H9 (cell line): ENCODE measurements at regions not wholly inside any gene's neighbourhood (a gene's known extent, or its start where the extent isn't known, plus 50 kb on each side); places are given as distances from the start of the nearest gene placed in this dataset.

ENCODE experiments used
- DNase-seq: peaks from one replicate; pipeline ENCODE4 v3.0.0-alpha.2; 2017
- H2AFZ ChIP-seq: one replicate; pipeline ENCODE4 v1.6.1; 2013; ENCODE audit warnings: mild to moderate bottlenecking, low read length, control low read depth, moderate library complexity
- H2AK5ac ChIP-seq: 2 replicates; pipeline ENCODE4 v1.6.1; 2013; ENCODE audit warnings: low read length, control low read depth, mixed read lengths; ENCODE audit not compliant: insufficient read length
- H2BK120ac ChIP-seq: one replicate; pipeline ENCODE4 v1.6.1; 2013; ENCODE audit warnings: low read depth, mild to moderate bottlenecking, low read length, control low read depth, inconsistent platforms; ENCODE audit not compliant: poor library complexity, severe bottlenecking
- H2BK12ac ChIP-seq: 2 replicates; pipeline ENCODE4 v1.6.1; 2013; ENCODE audit warnings: low read length, control low read depth, mixed read lengths, low read depth; ENCODE audit not compliant: insufficient read length
- H2BK15ac ChIP-seq: 2 replicates; pipeline ENCODE4 v1.6.1; 2013; ENCODE audit warnings: low read depth, low read length, control low read depth
- H2BK20ac ChIP-seq: one replicate; pipeline ENCODE4 v1.6.1; 2013; ENCODE audit warnings: low read depth, mild to moderate bottlenecking, low read length, control low read depth, inconsistent platforms; ENCODE audit not compliant: poor library complexity, severe bottlenecking
- H2BK5ac ChIP-seq: 2 replicates; pipeline ENCODE4 v1.6.1; 2013; ENCODE audit warnings: low read length, control low read depth, mixed read lengths; ENCODE audit not compliant: insufficient read length
- H3K14ac ChIP-seq: 2 replicates; pipeline ENCODE4 v1.6.1; 2013; ENCODE audit warnings: low read length, control low read depth; ENCODE audit not compliant: insufficient read depth
- H3K18ac ChIP-seq: 2 replicates; pipeline ENCODE4 v1.6.1; 2013; ENCODE audit warnings: low read depth, mild to moderate bottlenecking, mixed read lengths, low read length, control low read depth; ENCODE audit not compliant: insufficient read length
- H3K23ac ChIP-seq: 2 replicates; pipeline ENCODE4 v1.6.1; 2013; ENCODE audit warnings: low read length, control low read depth, mixed read lengths, low read depth; ENCODE audit not compliant: insufficient read length
- H3K23me2 ChIP-seq: 2 replicates; pipeline ENCODE4 v1.6.1; 2013; ENCODE audit warnings: low read depth, mild to moderate bottlenecking, mixed read lengths, low read length, control low read depth; ENCODE audit not compliant: insufficient read length, poor library complexity, severe bottlenecking
- H3K27ac ChIP-seq: 2 replicates; pipeline ENCODE4 v1.5.1; 2013; ENCODE audit warnings: low read length, control low read depth, mixed read lengths, low read depth; ENCODE audit not compliant: insufficient read length
- H3K27me3 ChIP-seq: 2 replicates; pipeline ENCODE4 v1.6.1; 2013; ENCODE audit warnings: low read length, control low read depth, inconsistent platforms; ENCODE audit not compliant: insufficient read depth
- H3K4ac ChIP-seq: 2 replicates; pipeline ENCODE4 v1.6.1; 2013; ENCODE audit warnings: low read depth, mild to moderate bottlenecking, control low read depth, inconsistent platforms, low read length, moderate library complexity
- H3K4me1 ChIP-seq: 2 replicates; pipeline ENCODE4 v1.6.1; 2013; ENCODE audit warnings: low read length, control low read depth, inconsistent platforms; ENCODE audit not compliant: insufficient read depth
- H3K4me2 ChIP-seq: 2 replicates; pipeline ENCODE4 v1.6.1; 2013; ENCODE audit warnings: low read length, control low read depth, mixed read lengths; ENCODE audit not compliant: insufficient read length, insufficient read depth
- H3K56ac ChIP-seq: 2 replicates; pipeline ENCODE4 v1.6.1; 2013; ENCODE audit warnings: low read depth, mild to moderate bottlenecking, mixed read lengths, low read length, control low read depth; ENCODE audit not compliant: insufficient read length
- H3K79me1 ChIP-seq: 2 replicates; pipeline ENCODE4 v1.6.1; 2013; ENCODE audit warnings: low read depth, mild to moderate bottlenecking, moderate library complexity, low read length, control low read depth, inconsistent platforms; ENCODE audit not compliant: insufficient read depth, poor library complexity, severe bottlenecking
- H3K79me2 ChIP-seq: 2 replicates; pipeline ENCODE4 v1.6.1; 2013; ENCODE audit warnings: low read length, control low read depth, inconsistent platforms; ENCODE audit not compliant: insufficient read depth
- H3K9ac ChIP-seq: 2 replicates; pipeline ENCODE4 v1.6.1; 2013; ENCODE audit warnings: low read length, control low read depth, mixed read lengths; ENCODE audit not compliant: insufficient read length; ENCODE audit errors: extremely low read depth
- H3K9me3 ChIP-seq: one replicate; pipeline ENCODE4 v1.6.1; 2013; ENCODE audit warnings: low read depth, low read length, inconsistent platforms; ENCODE audit not compliant: control insufficient read depth
- H3T11ph ChIP-seq: one replicate; pipeline ENCODE4 v1.6.1; 2013; ENCODE audit warnings: mild to moderate bottlenecking, low read length, control low read depth, inconsistent platforms
- H4K20me1 ChIP-seq: one replicate; pipeline ENCODE4 v1.6.1; 2013; ENCODE audit not compliant: control insufficient read depth, insufficient read length, insufficient read depth
- H4K5ac ChIP-seq: 2 replicates; pipeline ENCODE4 v1.6.1; 2013; ENCODE audit warnings: low read depth, mild to moderate bottlenecking, mixed read lengths, low read length, control low read depth; ENCODE audit not compliant: insufficient read length
- H4K8ac ChIP-seq: replicated peaks from 2 replicates; pipeline ENCODE4 v1.6.1; 2013; ENCODE audit warnings: low read length, control low read depth, mixed read lengths, low read depth; ENCODE audit not compliant: insufficient read length
- H4K91ac ChIP-seq: 2 replicates; pipeline ENCODE4 v1.6.1; 2013; ENCODE audit warnings: low read depth, mild to moderate bottlenecking, moderate library complexity, mixed read lengths, low read length, control low read depth; ENCODE audit not compliant: insufficient read length
- H3K27ac Mint-ChIP-seq, 3 experiments: 2 replicates in 2 of 3; 3 replicates in 1 of 3; pipeline ENCODE4 v1.8.0; 2020 to 2021; ENCODE audit warnings: mixed read lengths in 3 of 3, mild to moderate bottlenecking in 1 of 3, moderate library complexity in 1 of 3
- H3K27me3 Mint-ChIP-seq: 2 replicates; pipeline ENCODE4 v1.8.0; 2021; ENCODE audit warnings: low read depth, mild to moderate bottlenecking, moderate library complexity, mixed read lengths
- H3K36me3 Mint-ChIP-seq, 3 experiments: 2 replicates in 2 of 3; 3 replicates in 1 of 3; pipeline ENCODE4 v1.8.0; 2020 to 2021; ENCODE audit warnings: low read depth in 3 of 3, mixed read lengths in 3 of 3; ENCODE audit not compliant: insufficient read depth in 1 of 3
- H3K4me1 Mint-ChIP-seq, 2 experiments: 2 replicates each; pipeline ENCODE4 v1.8.0; 2020; ENCODE audit warnings: mixed read lengths in 2 of 2
- H3K4me3 Mint-ChIP-seq, 2 experiments: 2 replicates in 1 of 2; 3 replicates in 1 of 2; pipeline ENCODE4 v1.8.0; 2020 to 2021; ENCODE audit warnings: mild to moderate bottlenecking in 2 of 2, mixed read lengths in 2 of 2, moderate library complexity in 1 of 2
- H3K9me3 Mint-ChIP-seq, 2 experiments: 2 replicates in 1 of 2; 3 replicates in 1 of 2; pipeline ENCODE4 v1.8.0; 2020; ENCODE audit warnings: mild to moderate bottlenecking in 2 of 2, mixed read lengths in 2 of 2, moderate library complexity in 1 of 2
- WGBS: extraction: QIAGEN DNeasy Blood & Tissue Kit; methylation state at CpG from one replicate; pipeline ENCODE4 v1.1.7; 2013; ENCODE audit warnings: missing lambda C conversion rate, low lambda C conversion rate, mixed read lengths; ENCODE audit not compliant: insufficient read length; ENCODE audit errors: extremely low coverage; 5-methylcytosine and 5-hydroxymethylcytosine counted together
- TF ChIP-seq, protein P1 (sequence below): fragments of 200-600 bp; sonication (generic); conservative IDR thresholded peaks from 3 replicates; pipeline ENCODE4 v1.8.0; 2021; ENCODE audit warnings: antibody characterized with exemption, mild to moderate bottlenecking

DNA sequence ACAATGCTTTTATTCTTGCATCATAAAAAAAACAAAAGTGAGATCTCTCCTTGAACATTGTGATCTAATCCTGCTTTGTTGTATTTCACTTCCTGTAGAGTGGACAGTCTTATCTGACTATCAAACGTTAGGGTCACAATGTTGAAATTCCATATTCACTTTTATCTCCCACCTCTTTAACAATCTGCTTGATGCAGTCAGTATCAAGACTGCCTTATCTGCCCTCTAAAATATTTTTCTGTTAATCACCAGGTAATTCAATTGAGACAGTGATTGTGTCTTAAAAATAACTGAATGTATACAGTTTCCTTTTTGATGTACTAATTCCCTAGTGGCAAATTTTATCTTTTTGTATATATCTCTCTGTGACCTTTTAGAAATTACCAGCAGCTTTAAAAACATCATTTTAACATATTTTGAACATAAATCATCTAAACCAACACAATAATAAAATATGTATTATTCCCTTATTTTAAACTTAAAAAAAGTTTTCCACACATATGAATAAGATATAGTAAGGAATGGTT is 143.1 kb upstream of the MPPED2 start:
- no peak overlapping the region for H2BK12ac ChIP-seq
- no peak overlapping the region for H2BK120ac ChIP-seq
- H4K5ac ChIP-seq = no peak overlapping the region
- DNase-seq = no peak
- Mint-ChIP-seq H3K4me3 (no peak overlapping the region), H3K36me3 (no peaks in the 10 kb centered on the region), H3K27ac (no peak overlapping the region), H3K4me1 (peaks cover 8 to 9% of the 10 kb centered on the region in 2 experiments; a peak in 2 of 4 replicates), H3K27me3 (no peaks in the 10 kb centered on the region), H3K9me3 (no peaks in the 10 kb centered on the region)
- no peak overlapping the region for H4K91ac ChIP-seq
- no peak overlapping the region for H3K56ac ChIP-seq
- H4K8ac ChIP-seq = no peak overlapping the region
- TF ChIP-seq, protein P1, sequence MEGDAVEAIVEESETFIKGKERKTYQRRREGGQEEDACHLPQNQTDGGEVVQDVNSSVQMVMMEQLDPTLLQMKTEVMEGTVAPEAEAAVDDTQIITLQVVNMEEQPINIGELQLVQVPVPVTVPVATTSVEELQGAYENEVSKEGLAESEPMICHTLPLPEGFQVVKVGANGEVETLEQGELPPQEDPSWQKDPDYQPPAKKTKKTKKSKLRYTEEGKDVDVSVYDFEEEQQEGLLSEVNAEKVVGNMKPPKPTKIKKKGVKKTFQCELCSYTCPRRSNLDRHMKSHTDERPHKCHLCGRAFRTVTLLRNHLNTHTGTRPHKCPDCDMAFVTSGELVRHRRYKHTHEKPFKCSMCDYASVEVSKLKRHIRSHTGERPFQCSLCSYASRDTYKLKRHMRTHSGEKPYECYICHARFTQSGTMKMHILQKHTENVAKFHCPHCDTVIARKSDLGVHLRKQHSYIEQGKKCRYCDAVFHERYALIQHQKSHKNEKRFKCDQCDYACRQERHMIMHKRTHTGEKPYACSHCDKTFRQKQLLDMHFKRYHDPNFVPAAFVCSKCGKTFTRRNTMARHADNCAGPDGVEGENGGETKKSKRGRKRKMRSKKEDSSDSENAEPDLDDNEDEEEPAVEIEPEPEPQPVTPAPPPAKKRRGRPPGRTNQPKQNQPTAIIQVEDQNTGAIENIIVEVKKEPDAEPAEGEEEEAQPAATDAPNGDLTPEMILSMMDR = no peak
- no peak overlapping the region for H3K14ac ChIP-seq
- H3K4me1 ChIP-seq = no peaks in the 10 kb centered on the region
- H3K79me2 ChIP-seq = no peaks in the 10 kb centered on the region
- no peak overlapping the region for H3T11ph ChIP-seq
- no peaks in the 10 kb centered on the region for H4K20me1 ChIP-seq
- H2AFZ ChIP-seq = no peak overlapping the region
- H2BK20ac ChIP-seq = no peak overlapping the region
- no peak overlapping the region for H3K27ac ChIP-seq
- no peak overlapping the region for H2AK5ac ChIP-seq
- no peak overlapping the region for H3K23ac ChIP-seq
- H3K79me1 ChIP-seq = no peaks in the 10 kb centered on the region
- no peaks in the 10 kb centered on the region for H3K9me3 ChIP-seq
- H2BK5ac ChIP-seq = no peak overlapping the region
- H3K23me2 ChIP-seq = no peaks in the 10 kb centered on the region
- no peak overlapping the region for H3K9ac ChIP-seq
- H2BK15ac ChIP-seq = no peak overlapping the region
- no CpG with 5 or more reads among the region's 1 CpG for WGBS
- no peak overlapping the region for H3K4ac ChIP-seq
- H3K18ac ChIP-seq = no peak overlapping the region
- H3K27me3 ChIP-seq = no peaks in the 10 kb centered on the region
- no peak overlapping the region for H3K4me2 ChIP-seq
